ENCODE measurements at regions not wholly inside any gene's neighbourhood (a gene's known extent, or its start where the extent isn't known, plus 50 kb on each side); places are given as distances from the start of the nearest gene placed in this dataset.
A peak's percentile ranks its signal among the peaks of the same experiment; 100 is the strongest.
"Not testable (repeated sequence)": the region's sequence is repeated elsewhere in the genome, so short reads cannot be mapped to it uniquely, and the experiment has no call there.

- no peak overlapping the region for H3K27ac ChIP-seq
- peak; percentile 81 to 92 for ATAC-seq
- intact Hi-C loops (cut with DNase I), result no loop called here
- H3K4me3 ChIP-seq, result no peak overlapping the region
- H3K4me1 ChIP-seq, result no peaks in the 10 kb centered on the region
- peak; percentile 81 for DNase-seq
- H3K36me3 ChIP-seq, result no peaks in the 10 kb centered on the region
- TF ChIP-seq, protein P1, sequence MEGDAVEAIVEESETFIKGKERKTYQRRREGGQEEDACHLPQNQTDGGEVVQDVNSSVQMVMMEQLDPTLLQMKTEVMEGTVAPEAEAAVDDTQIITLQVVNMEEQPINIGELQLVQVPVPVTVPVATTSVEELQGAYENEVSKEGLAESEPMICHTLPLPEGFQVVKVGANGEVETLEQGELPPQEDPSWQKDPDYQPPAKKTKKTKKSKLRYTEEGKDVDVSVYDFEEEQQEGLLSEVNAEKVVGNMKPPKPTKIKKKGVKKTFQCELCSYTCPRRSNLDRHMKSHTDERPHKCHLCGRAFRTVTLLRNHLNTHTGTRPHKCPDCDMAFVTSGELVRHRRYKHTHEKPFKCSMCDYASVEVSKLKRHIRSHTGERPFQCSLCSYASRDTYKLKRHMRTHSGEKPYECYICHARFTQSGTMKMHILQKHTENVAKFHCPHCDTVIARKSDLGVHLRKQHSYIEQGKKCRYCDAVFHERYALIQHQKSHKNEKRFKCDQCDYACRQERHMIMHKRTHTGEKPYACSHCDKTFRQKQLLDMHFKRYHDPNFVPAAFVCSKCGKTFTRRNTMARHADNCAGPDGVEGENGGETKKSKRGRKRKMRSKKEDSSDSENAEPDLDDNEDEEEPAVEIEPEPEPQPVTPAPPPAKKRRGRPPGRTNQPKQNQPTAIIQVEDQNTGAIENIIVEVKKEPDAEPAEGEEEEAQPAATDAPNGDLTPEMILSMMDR (IDR thresholded peaks at IDR 0.05), result no peak
- no peaks in the 10 kb centered on the region for H3K27me3 ChIP-seq (ENCODE audit: low read depth)
- H3K9me3 ChIP-seq, result no peaks in the 10 kb centered on the region
Measured at GRCh38 chr3:75342425-75342824, 321.7 kb upstream of the FRG2C start.

DNA sequence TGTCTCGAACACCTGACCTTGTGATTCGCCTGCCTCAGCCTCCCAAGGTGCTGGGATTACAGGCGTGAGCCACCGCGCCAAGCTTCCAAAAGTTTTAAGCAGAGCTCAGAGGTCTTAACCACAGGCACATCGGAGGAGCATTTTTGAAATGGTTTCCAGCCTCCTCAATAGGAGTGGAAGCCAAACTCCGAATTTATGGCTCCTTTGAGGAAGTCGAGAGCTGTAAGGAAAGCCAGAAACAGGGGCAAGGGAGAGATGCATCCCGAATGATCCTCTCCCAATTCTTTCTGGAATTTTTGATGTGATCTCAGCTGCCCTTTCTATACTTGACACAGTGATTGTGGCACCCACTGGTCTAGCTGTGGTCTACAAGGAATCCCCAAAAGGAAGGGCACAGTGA lies 313.6 kb upstream of the FRG2C start:
- H3K36me3 ChIP-seq, H3K9me3 ChIP-seq, ATAC-seq: not testable (repeated sequence)

DNA sequence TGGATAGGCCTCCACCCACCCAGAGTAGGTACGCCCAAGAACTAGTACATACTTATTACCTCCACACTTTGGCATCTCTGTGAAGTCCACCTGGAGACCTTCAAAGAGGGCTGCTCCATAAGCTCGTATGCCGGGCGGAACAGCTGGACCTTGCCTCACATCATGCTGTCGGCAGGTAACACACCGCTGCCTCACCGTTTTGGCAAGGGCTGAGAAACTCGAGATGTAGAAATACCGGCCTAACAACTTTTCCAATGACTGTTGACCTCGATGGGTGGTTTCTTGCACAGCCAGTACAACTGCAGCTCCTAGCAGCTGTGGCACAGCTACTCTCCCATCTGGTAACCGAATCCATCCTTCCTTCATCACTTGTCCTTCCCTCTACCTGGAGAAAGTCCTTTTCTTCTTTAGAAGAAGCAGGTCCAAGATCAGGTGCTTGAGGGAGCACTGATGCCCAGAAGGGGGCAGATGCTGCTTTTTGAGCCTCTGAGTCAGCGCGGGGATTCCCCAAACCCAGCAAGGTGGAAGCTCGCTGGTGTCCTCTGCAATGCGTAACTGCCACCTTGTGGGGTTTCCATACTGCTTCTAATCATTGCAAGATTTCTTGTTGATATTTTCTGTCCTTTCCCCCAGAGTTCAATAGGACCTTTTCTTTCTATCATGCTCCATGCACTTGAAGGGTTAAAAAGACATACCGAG lies 301.9 kb upstream of the FRG2C start:
- peak; percentile 61 for DNase-seq
- H3K27me3 ChIP-seq (ENCODE audit: low read depth); H3K4me3 ChIP-seq; H3K27ac ChIP-seq; intact Hi-C loops (cut with DNase I); H3K4me1 ChIP-seq; H3K36me3 ChIP-seq; H3K9me3 ChIP-seq; ATAC-seq: not testable (repeated sequence)

More for the DNA sequence above, 313.6 kb upstream of the FRG2C start:
- H3K4me3 ChIP-seq; intact Hi-C loops (cut with DNase I); H3K27me3 ChIP-seq (ENCODE audit: low read depth); DNase-seq; H3K4me1 ChIP-seq; H3K27ac ChIP-seq: not testable (repeated sequence)

GRCh38 chr3:75372964-75373363 lies 291.2 kb upstream of the FRG2C start:
- H3K27me3 ChIP-seq (ENCODE audit: low read depth); H3K27ac ChIP-seq; H3K36me3 ChIP-seq; H3K9me3 ChIP-seq; H3K4me1 ChIP-seq; H3K4me3 ChIP-seq; intact Hi-C loops (cut with DNase I); DNase-seq; ATAC-seq: not testable (repeated sequence)

DNA sequence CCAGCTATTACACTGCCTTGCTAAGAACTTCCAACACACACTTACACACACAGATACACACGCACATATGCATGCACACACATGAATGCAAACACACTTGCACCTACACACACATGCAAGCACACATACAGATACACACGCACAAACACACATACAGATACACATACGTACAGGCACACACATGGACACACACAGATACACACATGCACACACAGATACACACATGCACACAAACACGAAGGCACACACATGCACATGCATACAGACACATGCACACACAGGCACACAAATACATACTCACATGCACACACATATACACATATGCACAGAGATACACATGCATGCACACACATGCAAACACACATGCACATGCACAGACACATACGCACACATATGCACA lies 284.3 kb upstream of the FRG2C start:
- not testable (repeated sequence) for DNase-seq, ATAC-seq

GRCh38 chr3:75380276-75380771 lies 283.8 kb upstream of the FRG2C start:
- Histone ChIP-seq H3K9me3 (no peaks in the 10 kb centered on the region), H3K27me3 (ENCODE audit: low read depth) (no peaks in the 10 kb centered on the region), H3K4me3 (no peak overlapping the region), H3K36me3 (no peaks in the 10 kb centered on the region), H3K4me1 (no peaks in the 10 kb centered on the region), H3K27ac (no peak overlapping the region)
- TF ChIP-seq, protein P1 (IDR thresholded peaks at IDR 0.05), result no peak
- DNase-seq (no peak), ATAC-seq (no peak)
- intact Hi-C loops (cut with DNase I), result no loop called here

More for the DNA sequence above, 284.3 kb upstream of the FRG2C start:
- H3K27ac ChIP-seq; H3K36me3 ChIP-seq; H3K4me3 ChIP-seq; H3K4me1 ChIP-seq; H3K27me3 ChIP-seq (ENCODE audit: low read depth); H3K9me3 ChIP-seq; intact Hi-C loops (cut with DNase I): not testable (repeated sequence)

DNA sequence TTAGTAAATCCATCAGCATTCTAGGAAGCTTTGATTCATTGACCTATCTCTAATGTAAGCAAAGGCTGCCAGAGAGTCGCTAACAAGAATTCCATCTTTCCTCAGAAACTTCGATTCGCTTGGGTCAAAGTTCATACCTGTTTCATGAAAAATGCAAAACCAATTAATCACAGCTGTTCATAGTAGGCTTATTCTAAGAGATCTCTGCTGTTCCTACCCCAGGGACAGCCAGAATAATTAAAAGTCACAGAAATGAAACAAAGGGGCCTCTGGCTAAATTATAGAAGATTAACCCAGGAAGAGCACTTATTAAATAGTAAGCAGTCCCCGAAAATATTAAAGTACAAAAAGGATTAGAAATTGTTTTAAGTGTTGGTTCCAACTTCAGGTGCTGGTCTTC lies 280.1 kb upstream of the FRG2C start:
- ATAC-seq; H3K27me3 ChIP-seq (ENCODE audit: low read depth); H3K27ac ChIP-seq; H3K36me3 ChIP-seq; H3K4me3 ChIP-seq; H3K9me3 ChIP-seq; intact Hi-C loops (cut with DNase I); H3K4me1 ChIP-seq; DNase-seq: not testable (repeated sequence)

DNA sequence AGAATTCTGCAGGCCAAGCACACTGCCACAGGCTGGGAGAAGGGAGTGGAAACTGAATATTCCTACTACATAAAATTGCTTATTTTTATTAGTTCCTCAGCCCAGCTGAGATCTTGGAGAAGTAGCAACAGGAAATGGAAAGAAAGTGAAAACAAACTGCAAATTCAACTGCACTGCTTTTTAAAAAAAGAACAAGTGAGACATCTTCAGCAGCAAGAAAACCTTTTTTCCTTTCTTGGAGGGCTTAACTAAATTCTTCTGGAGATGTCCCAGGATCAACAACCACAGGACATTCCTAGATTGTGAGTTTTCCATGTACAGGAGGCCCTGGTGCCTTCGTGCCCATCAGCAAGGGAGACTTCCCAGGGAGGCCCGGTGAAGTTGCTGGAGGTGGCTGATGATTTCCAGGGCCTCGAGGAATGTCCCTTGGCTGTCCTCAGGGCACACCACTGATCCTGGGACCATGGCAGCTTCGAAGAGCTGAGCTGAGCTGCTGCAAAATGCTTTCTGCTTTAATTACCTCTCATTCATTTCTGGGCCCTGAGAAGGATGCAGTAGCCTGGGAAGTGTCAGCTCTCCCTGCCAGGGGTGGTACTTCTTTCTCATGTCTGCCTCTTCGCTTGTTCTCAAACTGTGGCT lies 275.5 kb upstream of the FRG2C start:
- intact Hi-C loops (cut with DNase I); DNase-seq; H3K9me3 ChIP-seq; H3K36me3 ChIP-seq; H3K4me1 ChIP-seq; H3K27me3 ChIP-seq (ENCODE audit: low read depth); ATAC-seq; H3K27ac ChIP-seq; H3K4me3 ChIP-seq: not testable (repeated sequence)

DNA sequence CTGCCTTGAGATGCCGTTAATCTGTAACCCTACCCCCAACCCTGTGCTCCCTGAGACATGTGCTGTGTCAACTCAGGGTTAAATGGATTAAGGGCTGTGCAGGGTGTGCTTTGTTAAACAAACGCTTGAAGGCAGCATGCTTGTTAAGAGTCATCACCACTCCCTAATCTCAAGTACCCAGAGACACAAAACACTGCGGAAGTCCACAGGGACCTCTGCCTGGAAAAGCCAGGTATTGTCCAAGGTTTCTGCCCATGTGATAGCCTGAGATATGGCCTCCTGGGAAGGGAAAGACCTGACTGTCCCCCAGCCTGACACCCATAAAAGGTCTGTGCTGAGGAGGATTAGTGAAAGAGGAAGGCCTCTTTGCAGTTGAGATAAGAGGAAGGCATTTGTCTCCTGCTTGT lies 270.8 kb upstream of the FRG2C start:
- ATAC-seq; H3K27ac ChIP-seq; H3K36me3 ChIP-seq; H3K4me3 ChIP-seq; H3K27me3 ChIP-seq (ENCODE audit: low read depth); intact Hi-C loops (cut with DNase I); DNase-seq; H3K9me3 ChIP-seq; H3K4me1 ChIP-seq: not testable (repeated sequence)

GRCh38 chr3:75394102-75394501 lies 270.0 kb upstream of the FRG2C start:
- DNase-seq; H3K9me3 ChIP-seq; H3K4me3 ChIP-seq; H3K27me3 ChIP-seq (ENCODE audit: low read depth); ATAC-seq; intact Hi-C loops (cut with DNase I); H3K4me1 ChIP-seq; H3K36me3 ChIP-seq: not testable (repeated sequence)
- H3K27ac ChIP-seq, result peak overlapping the region; percentile 38

DNA sequence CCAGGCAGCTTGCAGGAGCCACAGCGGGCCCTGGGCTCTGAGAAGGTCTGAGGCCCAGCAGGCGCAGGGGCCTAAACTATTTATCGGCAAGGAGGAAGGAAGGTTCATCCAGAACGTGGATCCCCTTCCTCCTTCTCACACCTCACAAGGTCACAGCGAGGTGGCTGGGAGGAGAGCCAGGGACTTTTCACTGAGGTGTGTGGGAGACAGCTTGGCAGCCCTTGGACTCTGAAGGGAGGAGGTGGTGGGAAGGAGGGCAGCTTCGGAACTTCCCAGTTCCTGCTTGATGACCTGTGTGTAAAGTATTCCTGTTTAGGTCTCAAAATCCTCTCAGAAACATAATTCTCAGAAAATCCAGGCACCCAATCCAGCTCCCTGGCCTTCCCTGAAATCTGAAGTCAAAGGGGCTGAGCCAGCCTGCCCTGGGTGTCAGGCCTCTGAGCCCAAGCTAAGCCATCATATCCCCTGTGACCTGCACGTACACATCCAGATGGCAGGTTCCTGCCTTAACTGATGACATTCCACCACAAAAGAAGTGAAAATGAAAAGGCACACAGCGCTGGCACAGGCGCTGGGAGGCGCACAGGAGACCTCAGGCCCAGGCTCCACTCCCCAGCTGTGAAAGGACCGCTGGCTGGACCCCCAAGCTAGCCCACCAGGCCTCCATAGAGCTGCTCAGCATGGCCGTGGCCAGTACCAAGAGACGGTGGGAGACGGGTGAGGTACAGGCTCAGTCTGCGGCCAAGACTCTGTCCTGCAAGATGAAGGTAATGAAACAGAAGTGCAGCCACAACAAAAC lies 269.4 kb upstream of the FRG2C start:
- H3K4me3 ChIP-seq; DNase-seq; intact Hi-C loops (cut with DNase I); H3K36me3 ChIP-seq; H3K4me1 ChIP-seq; H3K27me3 ChIP-seq (ENCODE audit: low read depth); ATAC-seq; H3K9me3 ChIP-seq: not testable (repeated sequence)
- H3K27ac ChIP-seq, result peak overlapping the region; percentile 38

All from lower lobe of right lung (tissue), 2 donors.